ENCODE measurements at regions not wholly inside any gene's neighbourhood (a gene's known extent, or its start where the extent isn't known, plus 50 kb on each side); places are given as distances from the start of the nearest gene placed in this dataset.

GRCh38 chr11:97815667-97816066 lies 1205.1 kb upstream of the CNTN5 start:
- H3K9me3 ChIP-seq = no peaks in the 10 kb centered on the region
- H3K36me3 ChIP-seq = no peaks in the 10 kb centered on the region
- no peak overlapping the region for H3K27ac ChIP-seq
- H3K4me3 ChIP-seq = no peak overlapping the region
- H3K27me3 ChIP-seq = no peaks in the 10 kb centered on the region
- DNase-seq = no peak
- WGBS, 3 donors = 49 to 60% (median 58%) methylated on average over 1 of the region's 1 CpG
- no peaks in the 10 kb centered on the region for H3K4me1 ChIP-seq (ENCODE audit: insufficient read depth)
- TF ChIP-seq CTCF (IDR thresholded peaks at IDR 0.05) (no peak), EP300 (IDR thresholded peaks at IDR 0.05) (no peak), POLR2A (IDR thresholded peaks at IDR 0.05) (no peak)
- intact Hi-C loops (cut with DNase I) = no loop called here

GRCh38 chr11:97832451-97832850 lies 1188.3 kb upstream of the CNTN5 start:
- Histone ChIP-seq H3K27me3 (no peaks in the 10 kb centered on the region), H3K4me3 (no peak overlapping the region), H3K27ac (no peak overlapping the region), H3K9me3 (no peaks in the 10 kb centered on the region), H3K4me1 (ENCODE audit: insufficient read depth) (no peaks in the 10 kb centered on the region), H3K36me3 (no peaks in the 10 kb centered on the region)
- intact Hi-C loops (cut with DNase I) = no loop called here
- no peak for DNase-seq
- TF ChIP-seq EP300 (IDR thresholded peaks at IDR 0.05) = no peak
- TF ChIP-seq POLR2A (IDR thresholded peaks at IDR 0.05) = no peak
- TF ChIP-seq CTCF (IDR thresholded peaks at IDR 0.05) = no peak
- 39 to 43% (median 41%) methylated on average over 4 of the region's 4 CpGs for WGBS, 3 donors

GRCh38 chr11:97833412-97833811 lies 1187.3 kb upstream of the CNTN5 start:
- Histone ChIP-seq H3K27me3 (no peaks in the 10 kb centered on the region), H3K4me1 (ENCODE audit: insufficient read depth) (no peaks in the 10 kb centered on the region), H3K9me3 (no peaks in the 10 kb centered on the region), H3K36me3 (no peaks in the 10 kb centered on the region), H3K27ac (no peak overlapping the region), H3K4me3 (no peak overlapping the region)
- no peak for TF ChIP-seq EP300 (IDR thresholded peaks at IDR 0.05)
- TF ChIP-seq POLR2A (IDR thresholded peaks at IDR 0.05) = no peak
- no peak for TF ChIP-seq CTCF (IDR thresholded peaks at IDR 0.05)
- intact Hi-C loops (cut with DNase I) = no loop called here
- DNase-seq = no peak
- 90 to 100% (median 97%) methylated on average over 2 of the region's 2 CpGs for WGBS, 3 donors

- no peak for TF ChIP-seq CTCF (IDR thresholded peaks at IDR 0.05)
- no peak for TF ChIP-seq EP300 (IDR thresholded peaks at IDR 0.05)
- TF ChIP-seq POLR2A (IDR thresholded peaks at IDR 0.05) = no peak
- no peaks in the 10 kb centered on the region for H3K27me3 ChIP-seq
These were observed 1176.7 kb upstream of the CNTN5 start for GRCh38 chr11:97844016-97844415.

GRCh38 chr11:97847730-97848129 lies 1173.0 kb upstream of the CNTN5 start:
- no peak for TF ChIP-seq CTCF (IDR thresholded peaks at IDR 0.05)
- TF ChIP-seq POLR2A (IDR thresholded peaks at IDR 0.05) = no peak
- TF ChIP-seq EP300 (IDR thresholded peaks at IDR 0.05) = no peak
- no peak for DNase-seq
- no peaks in the 10 kb centered on the region for H3K9me3 ChIP-seq
- no peaks in the 10 kb centered on the region for H3K36me3 ChIP-seq
- H3K27ac ChIP-seq = no peak overlapping the region
- no peaks in the 10 kb centered on the region for H3K27me3 ChIP-seq
- H3K4me3 ChIP-seq = no peak overlapping the region
- no peaks in the 10 kb centered on the region for H3K4me1 ChIP-seq (ENCODE audit: insufficient read depth)
- WGBS, 3 donors = 90 to 96% (median 94%) methylated on average over 1 of the region's 1 CpG
- intact Hi-C loops (cut with DNase I) = no loop called here

More at GRCh38 chr11:97844016-97844415, 1176.7 kb upstream of the CNTN5 start:
- Histone ChIP-seq H3K9me3 (no peaks in the 10 kb centered on the region), H3K4me3 (no peak overlapping the region), H3K36me3 (no peaks in the 10 kb centered on the region), H3K4me1 (ENCODE audit: insufficient read depth) (no peaks in the 10 kb centered on the region), H3K27ac (no peak overlapping the region)
- DNase-seq = no peak
- intact Hi-C loops (cut with DNase I) = no loop called here
